ENCODE measurements at regions not wholly inside any gene's neighbourhood (a gene's known extent, or its start where the extent isn't known, plus 50 kb on each side); places are given as distances from the start of the nearest gene placed in this dataset.

- Histone ChIP-seq H3K27me3 (no peaks in the 10 kb centered on the region), H3K9me3 (peaks cover 0 to 13% of the 10 kb centered on the region in 2 donors), H3K4me1 (no peaks in the 10 kb centered on the region), H3K36me3 (no peaks in the 10 kb centered on the region), H3K27ac (no peak overlapping the region), H3K4me3 (no peak overlapping the region)
- no peak for TF ChIP-seq CTCF (IDR thresholded peaks at IDR 0.05)
- intact Hi-C loops (cut with DNase I), result no loop called here
- DNase-seq, result no peak
- no peak for ATAC-seq
Observed at GRCh38 chr21:24175106-24175505, 1432.2 kb downstream of the MRPL39 start.

- peaks cover 0 to 5% of the 10 kb centered on the region in 2 donors for H3K9me3 ChIP-seq
- no peak for DNase-seq
- no peaks in the 10 kb centered on the region for H3K36me3 ChIP-seq
- intact Hi-C loops (cut with DNase I), result no loop called here
- no peaks in the 10 kb centered on the region for H3K4me1 ChIP-seq
- no peak for TF ChIP-seq CTCF (IDR thresholded peaks at IDR 0.05)
- ATAC-seq, result no peak
- no peak overlapping the region for H3K27ac ChIP-seq
- no peak overlapping the region for H3K4me3 ChIP-seq
- H3K27me3 ChIP-seq, result no peaks in the 10 kb centered on the region
Observed at GRCh38 chr21:24171736-24172135, 1435.5 kb downstream of the MRPL39 start.

GRCh38 chr21:24163539-24163938 lies 1443.7 kb downstream of the MRPL39 start:
- TF ChIP-seq CTCF (IDR thresholded peaks at IDR 0.05), result no peak
- intact Hi-C loops (cut with DNase I), result no loop called here
- ATAC-seq (no peak), DNase-seq (no peak)
- Histone ChIP-seq H3K4me3 (no peak overlapping the region), H3K9me3 (peaks cover 0 to 2% of the 10 kb centered on the region in 2 donors), H3K27me3 (no peaks in the 10 kb centered on the region), H3K36me3 (no peaks in the 10 kb centered on the region), H3K4me1 (no peaks in the 10 kb centered on the region), H3K27ac (no peak overlapping the region)

- Histone ChIP-seq H3K36me3 (no peaks in the 10 kb centered on the region), H3K4me1 (no peaks in the 10 kb centered on the region), H3K4me3 (no peak overlapping the region), H3K27me3 (no peaks in the 10 kb centered on the region), H3K27ac (no peak overlapping the region), H3K9me3 (no peaks in the 10 kb centered on the region)
- intact Hi-C loops (cut with DNase I), result no loop called here
- no peak for DNase-seq
- ATAC-seq, result no peak
- TF ChIP-seq CTCF (IDR thresholded peaks at IDR 0.05), result no peak
Observed at GRCh38 chr21:24160528-24160927, 1446.8 kb downstream of the MRPL39 start.

GRCh38 chr21:24153137-24153536 lies 1454.1 kb downstream of the MRPL39 start:
- DNase-seq, result no peak
- no peaks in the 10 kb centered on the region for H3K27me3 ChIP-seq
- no peaks in the 10 kb centered on the region for H3K4me1 ChIP-seq
- no peak for TF ChIP-seq CTCF (IDR thresholded peaks at IDR 0.05)
- no peak overlapping the region for H3K27ac ChIP-seq
- ATAC-seq, result no peak
- H3K4me3 ChIP-seq, result no peak overlapping the region
- intact Hi-C loops (cut with DNase I), result no loop called here
- H3K9me3 ChIP-seq, result no peaks in the 10 kb centered on the region
- H3K36me3 ChIP-seq, result no peaks in the 10 kb centered on the region
